ENCODE measurements at regions not wholly inside any gene's neighbourhood (a gene's known extent, or its start where the extent isn't known, plus 50 kb on each side); places are given as distances from the start of the nearest gene placed in this dataset.

GRCh38 chr14:84252706-84253105, 1277.2 kb upstream of the FLRT2 start:
- DNase-seq (ENCODE audit: low read depth in 1 of 2, low spot score in 1 of 2): no peak
- H3K27me3 ChIP-seq (ENCODE audit: insufficient read depth, poor library complexity, severe bottlenecking): no peaks in the 10 kb centered on the region
- TF ChIP-seq CTCF (IDR thresholded peaks at IDR 0.05; ENCODE audit: insufficient read depth, low read length) (no peak), GABPA (IDR thresholded peaks at IDR 0.05; ENCODE audit: low read depth) (no peak), REST (IDR thresholded peaks at IDR 0.05; ENCODE audit: insufficient replicate concordance, low read depth) (no peak), POLR2AphosphoS5 (IDR thresholded peaks at IDR 0.05; ENCODE audit: low read depth) (no peak), SPI1 (IDR thresholded peaks at IDR 0.05; ENCODE audit: borderline replicate concordance, low read depth) (no peak)
- H3K4me3 ChIP-seq (replicated peaks; ENCODE audit: insufficient read depth, low read length): no peak overlapping the region
- H3K27ac ChIP-seq (replicated peaks): no peak overlapping the region

- Histone ChIP-seq H3K27me3 (ENCODE audit: insufficient read depth, poor library complexity, severe bottlenecking) (no peaks in the 10 kb centered on the region), H3K27ac (replicated peaks) (no peak overlapping the region), H3K4me3 (replicated peaks; ENCODE audit: insufficient read depth, low read length) (no peak overlapping the region)
- no peak for TF ChIP-seq POLR2AphosphoS5 (IDR thresholded peaks at IDR 0.05; ENCODE audit: low read depth)
- TF ChIP-seq CTCF (IDR thresholded peaks at IDR 0.05; ENCODE audit: insufficient read depth, low read length): no peak
- TF ChIP-seq REST (IDR thresholded peaks at IDR 0.05; ENCODE audit: insufficient replicate concordance, low read depth): no peak
- TF ChIP-seq SPI1 (IDR thresholded peaks at IDR 0.05; ENCODE audit: borderline replicate concordance, low read depth): no peak
- TF ChIP-seq GABPA (IDR thresholded peaks at IDR 0.05; ENCODE audit: low read depth): no peak
- DNase-seq (ENCODE audit: low read depth in 1 of 2, low spot score in 1 of 2): no peak
These were observed 1276.6 kb upstream of the FLRT2 start for GRCh38 chr14:84253326-84253725.

- H3K27ac ChIP-seq (replicated peaks): no peak overlapping the region
These were observed 1275.7 kb upstream of the FLRT2 start for GRCh38 chr14:84254290-84254689.

More at GRCh38 chr14:84254290-84254689, 1275.7 kb upstream of the FLRT2 start:
- DNase-seq (ENCODE audit: low read depth in 1 of 2, low spot score in 1 of 2): no peak
- Histone ChIP-seq H3K27me3 (ENCODE audit: insufficient read depth, poor library complexity, severe bottlenecking) (no peaks in the 10 kb centered on the region), H3K4me3 (replicated peaks; ENCODE audit: insufficient read depth, low read length) (no peak overlapping the region)
- TF ChIP-seq REST (IDR thresholded peaks at IDR 0.05; ENCODE audit: insufficient replicate concordance, low read depth): no peak
- no peak for TF ChIP-seq SPI1 (IDR thresholded peaks at IDR 0.05; ENCODE audit: borderline replicate concordance, low read depth)
- TF ChIP-seq CTCF (IDR thresholded peaks at IDR 0.05; ENCODE audit: insufficient read depth, low read length): no peak
- TF ChIP-seq GABPA (IDR thresholded peaks at IDR 0.05; ENCODE audit: low read depth): no peak
- no peak for TF ChIP-seq POLR2AphosphoS5 (IDR thresholded peaks at IDR 0.05; ENCODE audit: low read depth)
